HG02973 (cell line): ENCODE measurements at regions not wholly inside any gene's neighbourhood (a gene's known extent, or its start where the extent isn't known, plus 50 kb on each side); places are given as distances from the start of the nearest gene placed in this dataset.

Experiments
- ATAC-seq: cut with Tn5 transposase; IDR thresholded peaks from one replicate; pipeline ENCODE4 v1.9.1; 2021; ENCODE audit warnings: moderate library complexity; ENCODE audit not compliant: unreplicated experiment

DNA sequence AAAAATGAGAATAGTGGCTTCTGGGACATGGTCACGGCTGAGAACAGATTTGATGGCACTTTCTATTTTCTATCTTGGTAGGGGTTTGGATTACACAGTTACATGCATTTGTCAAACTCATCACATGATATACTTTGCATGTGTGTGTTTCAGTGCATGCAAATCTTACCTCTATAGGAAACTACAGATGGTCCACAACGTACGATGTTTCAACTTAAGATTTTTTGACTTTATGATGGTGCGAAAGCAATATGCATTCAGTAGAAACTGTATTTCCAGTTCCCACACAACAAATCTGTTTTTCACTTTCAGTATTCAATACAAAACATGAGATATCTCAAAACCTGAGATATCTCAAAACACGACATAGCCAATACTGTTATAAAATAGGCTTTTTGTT is 231.8 kb upstream of the SPTLC3 start:
- ATAC-seq: no peak

DNA sequence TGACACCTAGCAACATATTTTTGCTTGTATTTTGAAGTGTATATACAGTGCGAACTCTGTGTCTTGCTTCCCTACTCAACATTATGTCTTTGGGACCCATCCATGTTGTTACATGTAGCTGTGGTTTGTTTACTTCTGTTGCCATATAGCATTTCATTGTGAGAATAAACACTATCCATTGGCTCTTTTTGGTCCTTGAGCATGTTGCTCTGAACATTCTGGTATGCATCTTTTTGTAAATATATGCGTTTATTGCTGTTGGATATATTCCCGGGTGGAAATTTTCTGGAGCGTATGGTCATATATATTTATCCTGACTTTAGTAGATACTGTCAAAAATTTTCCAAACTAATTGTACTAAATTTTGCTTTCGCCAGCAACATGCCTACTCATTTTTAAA is 222.5 kb upstream of the SPTLC3 start:
- ATAC-seq: no peak

DNA sequence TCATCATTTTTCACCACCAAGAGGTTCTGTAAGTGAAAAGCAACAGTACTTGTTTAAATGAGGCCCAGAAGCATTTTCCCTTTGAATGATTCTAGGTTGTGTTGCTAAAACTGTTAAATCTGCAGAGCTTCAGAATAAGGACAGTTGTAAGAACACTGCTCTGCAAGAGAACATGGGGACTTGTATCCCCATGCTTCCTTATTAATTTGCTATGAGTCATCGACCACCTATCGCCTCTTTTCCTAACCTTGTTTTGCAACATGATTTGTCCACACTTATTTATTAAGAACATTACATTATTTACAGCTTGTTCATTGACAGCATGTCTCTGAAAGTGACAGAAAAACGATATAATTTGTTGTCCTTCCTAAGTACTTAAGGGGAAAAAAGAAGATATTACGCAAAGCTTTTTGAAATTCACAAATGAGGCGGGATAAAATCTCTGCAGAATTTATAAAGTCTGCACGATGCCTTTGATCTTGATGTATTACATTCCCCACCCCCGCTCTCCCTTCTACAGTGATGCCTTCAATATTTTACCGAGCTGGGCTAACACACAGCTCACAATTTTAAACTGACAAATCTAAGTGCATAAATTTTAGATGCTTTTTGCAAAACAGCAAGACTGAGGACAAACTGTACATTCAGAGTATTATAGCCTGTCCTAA is 220.0 kb upstream of the SPTLC3 start:
- ATAC-seq: no peak

DNA sequence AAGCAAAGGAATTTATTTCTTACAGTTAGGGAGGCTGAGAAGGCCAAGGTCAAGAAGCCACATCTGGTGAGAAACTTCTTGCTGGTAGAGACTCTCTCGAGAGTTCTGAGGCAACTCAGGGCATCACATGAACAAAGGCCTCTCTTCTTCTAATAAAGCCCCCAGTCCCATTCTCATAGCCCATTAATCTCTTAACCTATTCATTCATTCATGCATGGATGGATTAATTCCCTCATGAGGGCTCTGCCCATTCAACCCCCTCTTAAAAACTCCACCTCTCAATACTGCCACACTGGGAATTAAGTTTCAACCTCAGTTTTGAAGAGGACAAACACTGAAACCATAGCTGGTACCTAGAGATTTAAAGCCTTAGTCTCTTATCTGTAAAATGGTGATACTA is 217.9 kb upstream of the SPTLC3 start:
- no peak for ATAC-seq

DNA sequence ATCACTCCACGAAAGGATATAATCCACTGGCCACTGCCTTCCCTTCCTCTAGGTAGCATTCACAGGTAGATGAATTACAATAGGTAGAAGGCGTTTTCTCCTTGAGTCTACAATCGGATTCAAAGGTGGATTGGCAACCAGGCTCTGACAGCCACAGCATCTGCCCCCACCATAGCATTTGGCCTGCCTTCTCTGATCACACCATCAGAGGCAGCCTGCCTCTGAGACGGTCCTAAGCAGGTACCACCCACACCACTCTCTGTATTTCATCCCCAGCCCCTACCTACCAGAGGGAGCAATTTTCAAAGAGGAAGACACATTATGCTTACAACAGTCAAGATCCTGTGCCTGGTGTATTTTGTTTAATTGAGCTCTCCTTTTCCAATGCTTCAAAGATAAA is 210.5 kb upstream of the SPTLC3 start:
- no peak for ATAC-seq

DNA sequence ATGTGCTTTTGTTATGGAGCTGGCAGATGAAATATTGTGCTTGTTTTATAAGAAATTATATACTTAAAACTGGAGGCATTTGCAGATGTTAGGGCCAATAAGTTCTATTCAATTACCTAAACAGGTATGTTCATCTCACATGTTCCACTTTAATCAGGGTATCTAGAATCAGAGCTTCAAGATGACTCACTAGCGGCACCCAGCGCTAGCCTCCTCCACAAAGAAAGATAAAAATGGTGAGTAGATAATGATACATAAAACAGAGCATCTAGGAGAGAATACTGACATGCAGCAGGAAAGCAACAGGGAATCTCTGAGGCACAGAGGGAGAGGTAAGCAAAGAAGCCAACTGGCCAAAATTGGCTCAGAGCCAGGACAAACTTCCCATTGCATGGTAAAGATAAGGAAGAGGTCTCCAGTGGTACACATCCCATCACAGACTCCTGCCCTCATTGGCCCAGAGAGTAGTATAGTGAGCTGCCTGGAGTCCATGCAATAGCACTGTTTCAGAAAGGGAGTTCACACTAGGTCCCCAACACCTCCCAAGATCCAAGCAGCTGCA is 200.7 kb upstream of the SPTLC3 start:
- no peak for ATAC-seq

DNA sequence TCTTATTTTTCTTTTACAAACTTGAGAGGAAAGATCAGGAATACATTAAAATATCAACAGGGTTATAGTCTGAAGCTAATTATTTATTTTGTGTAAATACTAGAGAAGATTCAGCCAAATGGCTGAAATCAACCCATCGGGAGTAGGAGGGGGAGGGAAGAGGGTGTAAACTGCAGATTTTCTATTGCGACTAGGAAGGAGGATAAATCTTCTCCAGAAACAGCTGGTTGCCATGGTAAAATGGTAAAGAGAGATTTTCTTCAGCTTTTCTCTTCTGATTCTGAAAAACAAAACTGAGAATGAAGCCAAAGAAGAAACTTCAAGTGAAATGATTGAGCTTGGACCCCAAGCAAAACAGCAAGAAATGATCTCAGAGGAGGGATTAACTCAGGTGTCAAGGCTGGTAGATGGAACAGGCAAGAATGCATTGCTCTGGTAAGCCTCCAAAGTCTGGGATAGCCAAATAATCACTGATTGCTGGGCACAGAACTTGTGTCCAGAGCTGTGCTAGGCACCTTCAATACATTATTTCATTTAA is 193.5 kb upstream of the SPTLC3 start:
- no peak for ATAC-seq

DNA sequence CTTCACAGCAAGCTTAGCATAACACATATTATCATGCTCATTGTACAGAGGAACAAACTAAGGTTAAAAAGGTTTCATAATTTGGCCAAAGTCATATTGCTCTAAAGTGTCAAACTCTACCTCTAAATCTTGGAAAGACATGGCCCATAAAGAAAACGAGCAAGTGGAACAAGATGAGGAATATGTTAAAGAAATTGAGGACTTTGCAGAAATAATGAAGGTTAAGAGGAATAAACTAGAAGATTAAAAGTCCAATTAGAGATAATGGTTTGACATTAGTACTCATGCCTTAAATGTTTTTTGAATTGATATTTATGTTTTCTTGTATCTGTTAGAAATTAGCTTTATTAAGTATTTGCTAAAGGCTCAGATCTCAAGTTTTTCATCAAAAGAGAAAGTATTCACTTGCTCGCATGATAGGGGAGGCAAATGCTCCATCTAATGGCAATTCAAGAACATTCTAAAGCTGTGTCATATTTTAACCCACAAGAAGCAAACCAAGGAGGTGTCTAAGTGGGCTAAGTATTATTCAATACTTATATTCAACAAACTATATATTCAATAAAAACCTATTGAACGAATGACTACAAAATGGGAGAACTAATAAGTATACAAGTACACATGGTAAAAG is 192.9 kb upstream of the SPTLC3 start:
- no peak for ATAC-seq

DNA sequence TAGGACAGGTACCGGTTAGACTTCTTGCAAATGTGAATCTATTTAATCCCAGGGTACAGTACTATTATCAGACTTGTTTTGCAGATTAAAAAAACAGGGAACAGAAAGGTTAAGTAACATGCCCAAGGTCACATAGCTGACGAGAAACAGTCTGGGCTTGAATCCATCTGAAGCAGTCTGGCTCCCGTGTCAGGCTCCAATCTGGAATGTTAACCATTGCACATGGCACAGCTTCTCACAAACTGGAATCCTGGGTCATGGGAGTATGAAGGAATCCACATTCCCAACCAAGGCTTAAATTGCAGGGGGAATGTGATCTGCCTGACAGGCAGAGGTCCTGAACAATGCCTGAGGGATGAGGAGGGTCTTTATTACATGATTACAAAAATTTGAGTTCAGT is 187.5 kb upstream of the SPTLC3 start:
- ATAC-seq: no peak

DNA sequence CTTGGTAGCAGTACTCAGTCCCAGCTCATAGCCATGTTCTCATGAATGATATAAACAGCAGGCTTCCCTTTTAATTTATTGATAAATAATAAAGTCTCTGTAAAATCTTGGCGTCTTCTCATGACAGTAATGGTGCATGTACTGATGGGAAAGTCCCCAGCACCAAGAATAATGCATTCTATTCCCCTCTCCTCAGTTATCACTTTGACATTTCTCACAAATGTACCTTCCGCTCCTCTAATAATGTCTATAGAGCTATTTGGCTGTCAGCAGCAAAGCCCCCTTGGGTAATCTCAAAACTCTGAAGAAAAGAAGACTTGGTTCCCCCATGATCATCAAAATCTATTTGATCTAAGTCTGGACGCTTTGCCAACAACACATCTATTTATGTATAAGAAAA is 185.0 kb upstream of the SPTLC3 start:
- no peak for ATAC-seq

DNA sequence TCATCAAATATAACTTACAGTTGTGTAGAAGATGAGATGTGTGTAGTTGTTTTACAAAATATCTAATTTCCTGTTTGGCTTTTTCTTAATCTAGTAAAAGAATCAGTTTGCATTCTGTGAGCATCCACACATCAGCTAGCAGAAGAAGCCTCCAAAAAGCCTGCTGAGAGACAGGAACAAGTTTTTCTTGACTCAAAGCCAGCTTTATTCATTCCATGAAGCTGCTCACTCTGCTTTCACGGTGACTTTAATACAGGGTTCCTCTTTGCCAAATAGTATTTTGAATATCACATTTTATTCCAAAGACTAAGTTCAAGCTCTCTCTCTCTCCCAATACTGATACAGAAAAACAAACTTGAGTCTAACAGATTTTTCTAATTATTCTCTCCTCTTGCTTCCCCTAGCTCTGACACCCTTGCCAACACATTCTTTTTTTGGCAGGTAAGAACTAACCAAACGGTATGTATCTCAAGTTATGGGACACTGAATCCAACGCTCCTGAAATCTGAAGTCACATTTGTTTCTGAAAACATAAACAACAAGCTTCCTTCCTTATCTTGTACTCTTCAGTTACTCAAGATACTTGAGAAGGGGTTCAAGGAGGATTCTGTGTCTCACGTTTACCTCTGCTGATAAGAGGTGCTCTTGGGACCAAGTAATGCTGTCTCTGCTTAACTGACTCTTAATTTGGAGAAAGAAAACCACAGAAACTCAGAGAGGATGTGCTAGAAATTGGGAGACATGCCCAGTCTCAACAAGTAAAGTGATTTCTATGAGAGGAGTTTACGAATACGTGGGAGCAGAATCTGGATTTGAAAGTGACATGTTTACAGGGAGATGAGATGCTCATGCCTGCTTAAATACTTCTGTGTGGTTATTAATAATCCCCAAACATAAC is 184.2 kb upstream of the SPTLC3 start:
- no peak for ATAC-seq

DNA sequence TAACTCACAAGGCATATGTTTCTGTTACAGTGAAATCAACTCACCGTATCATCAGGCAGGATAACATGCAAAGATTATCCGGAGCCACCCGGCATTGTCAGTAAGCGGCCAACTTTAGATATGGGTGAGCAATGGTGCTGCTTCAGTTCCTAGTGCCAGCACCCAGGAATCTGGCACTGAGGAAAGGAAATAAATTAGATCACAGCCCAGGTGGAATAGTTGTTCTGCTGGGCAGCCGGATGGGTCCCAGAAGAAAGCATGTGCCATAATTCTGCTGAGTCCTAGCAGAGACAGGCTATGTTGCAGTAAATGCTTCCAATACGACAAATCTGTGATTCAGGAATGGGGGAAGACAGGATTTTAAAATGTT is 183.6 kb upstream of the SPTLC3 start:
- no peak for ATAC-seq

DNA sequence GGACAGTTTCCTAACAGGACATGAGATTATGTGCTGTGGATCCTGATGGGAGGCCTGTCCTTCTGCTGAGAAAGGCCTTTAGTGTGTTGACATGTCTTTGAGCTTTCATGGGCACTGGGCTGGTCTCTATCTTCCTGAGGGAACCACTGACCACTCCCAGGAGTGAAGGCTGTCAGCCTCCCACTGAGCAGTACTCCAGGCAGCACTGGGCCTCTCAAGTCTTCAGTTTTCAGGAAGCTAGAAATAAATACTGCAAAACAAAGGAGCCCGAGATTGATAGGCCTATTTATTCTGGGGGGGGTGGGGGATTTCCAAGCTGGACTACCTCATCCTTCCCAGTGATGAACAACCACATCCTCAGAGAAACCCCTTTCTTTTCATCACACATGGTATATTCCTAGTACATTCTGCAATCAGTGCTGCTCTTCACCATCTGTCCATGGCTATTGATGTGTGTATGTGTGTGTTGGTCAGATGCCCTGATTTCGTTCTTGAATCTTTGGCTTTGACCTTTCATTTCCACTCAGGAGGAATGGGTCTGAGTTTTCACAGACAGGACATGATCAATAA is 180.9 kb upstream of the SPTLC3 start:
- no peak for ATAC-seq

DNA sequence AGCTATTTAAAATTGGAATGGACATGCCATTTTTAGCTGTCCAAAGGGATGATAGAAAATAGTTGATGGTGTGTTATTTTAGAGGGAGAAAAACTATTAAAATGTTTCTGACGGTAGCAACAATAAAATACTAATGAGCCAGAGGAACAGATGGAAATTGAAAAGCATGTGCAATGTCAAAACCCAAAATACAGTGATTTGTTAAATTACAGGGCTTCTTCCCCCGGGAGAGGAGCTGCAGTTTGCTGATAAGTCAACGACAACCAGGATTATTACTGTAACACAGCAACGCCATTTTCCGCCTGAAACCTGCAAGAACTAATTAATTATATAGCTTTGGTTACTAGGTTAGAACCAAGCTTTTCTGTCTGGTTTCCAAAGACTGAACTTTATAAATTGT is 179.6 kb upstream of the SPTLC3 start:
- ATAC-seq: no peak

DNA sequence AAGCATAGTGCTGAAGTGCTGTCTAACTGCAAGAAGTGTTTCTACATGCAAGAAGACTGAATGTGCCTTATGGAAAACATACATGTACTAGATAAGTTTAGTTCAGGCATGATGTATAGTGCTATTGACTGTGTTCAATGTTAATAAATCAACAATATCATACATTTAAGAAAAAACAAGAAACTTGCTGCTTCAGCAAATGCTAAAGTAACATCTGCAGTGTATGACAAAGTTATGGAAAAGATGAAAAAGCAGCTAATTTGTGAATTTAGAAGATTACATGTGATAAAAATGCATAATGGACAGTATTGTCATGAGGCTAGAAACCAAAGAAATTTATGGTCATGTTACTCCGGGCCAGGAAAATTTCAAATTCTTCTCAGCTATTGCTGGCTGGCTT is 174.9 kb upstream of the SPTLC3 start:
- ATAC-seq: no peak

DNA sequence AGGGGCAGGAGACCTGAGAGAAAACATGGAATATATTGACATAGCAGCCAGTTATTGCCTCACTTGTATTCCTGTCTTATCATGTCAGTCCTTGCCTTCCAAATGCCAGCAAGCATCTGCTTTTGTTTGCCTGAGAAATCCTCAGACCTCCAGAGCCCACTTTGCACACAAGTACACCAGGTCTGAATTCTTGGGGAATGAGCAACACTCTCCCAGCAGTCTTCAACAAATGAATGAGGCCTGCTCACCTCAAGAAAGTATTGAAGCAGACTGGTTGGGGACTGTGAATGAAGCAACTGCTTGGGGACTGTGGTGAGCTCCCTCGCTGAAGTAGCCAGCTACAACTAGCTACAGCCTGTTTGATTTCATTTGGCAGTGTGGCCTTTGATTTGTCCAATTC is 172.8 kb upstream of the SPTLC3 start:
- no peak for ATAC-seq

DNA sequence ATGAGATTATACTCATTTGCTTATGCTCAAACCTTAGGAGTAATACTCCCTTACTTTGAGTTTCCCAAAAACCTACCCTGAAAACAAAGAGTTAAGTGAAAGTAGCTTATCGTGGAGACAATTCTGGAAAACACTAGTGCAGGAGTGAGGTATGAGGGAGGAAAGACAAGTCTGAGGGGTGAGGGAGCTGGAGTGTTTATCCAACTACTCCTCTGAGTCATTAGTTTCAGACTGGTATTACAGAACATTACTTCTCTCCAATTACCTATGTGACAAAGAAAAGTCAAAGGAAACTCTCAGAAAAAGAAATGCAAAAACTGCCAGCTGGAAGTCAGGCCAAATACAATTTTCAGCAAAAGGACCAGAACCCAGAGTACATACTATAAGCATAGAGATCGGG is 171.1 kb upstream of the SPTLC3 start:
- ATAC-seq: no peak

DNA sequence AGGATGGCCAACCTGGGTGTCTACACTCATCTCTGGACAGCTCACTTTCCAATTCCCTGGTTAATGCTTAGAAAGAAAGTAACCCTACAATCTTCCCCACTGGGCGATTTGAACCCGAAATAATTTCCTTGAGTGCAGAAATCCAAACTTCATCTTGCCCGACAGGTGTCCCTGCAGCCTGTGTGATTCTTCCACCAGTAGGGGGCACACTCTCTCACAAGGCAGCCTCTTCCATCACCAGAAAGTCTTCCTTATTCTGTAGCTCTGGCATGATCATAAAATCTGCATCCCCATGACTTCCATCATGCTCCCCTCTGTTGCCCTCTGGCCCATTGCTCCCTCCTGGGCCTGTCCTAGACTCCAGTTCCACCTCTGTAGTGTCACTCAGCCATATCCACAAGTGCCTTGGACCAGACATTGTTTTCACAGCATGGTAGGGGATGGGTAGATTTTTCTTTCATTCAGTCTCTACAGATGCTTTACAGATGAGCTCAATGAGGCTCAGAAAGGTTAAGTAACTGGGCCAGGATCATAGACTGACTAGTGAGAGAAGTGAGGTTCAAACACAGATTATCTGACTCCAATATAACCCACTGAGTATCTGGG is 170.4 kb upstream of the SPTLC3 start:
- no peak for ATAC-seq

DNA sequence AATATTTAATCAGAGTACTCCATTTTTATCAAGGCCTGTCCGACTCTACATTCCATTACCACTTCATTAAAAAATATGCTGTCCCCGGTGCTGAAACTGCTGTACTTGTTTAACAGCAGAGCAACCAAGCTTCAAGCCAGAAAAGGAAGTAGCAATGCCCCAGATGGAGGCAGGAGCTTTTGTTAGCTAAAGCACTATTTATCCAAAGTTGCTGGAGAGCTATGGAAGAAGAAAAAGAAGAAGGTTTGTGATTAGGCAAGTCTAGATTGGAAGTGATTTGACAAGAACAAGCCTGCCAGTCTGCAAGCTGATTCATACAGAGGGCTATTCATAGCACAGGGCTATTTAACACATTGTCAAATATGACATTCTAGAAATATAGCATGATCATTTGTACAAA is 160.9 kb upstream of the SPTLC3 start:
- no peak for ATAC-seq

DNA sequence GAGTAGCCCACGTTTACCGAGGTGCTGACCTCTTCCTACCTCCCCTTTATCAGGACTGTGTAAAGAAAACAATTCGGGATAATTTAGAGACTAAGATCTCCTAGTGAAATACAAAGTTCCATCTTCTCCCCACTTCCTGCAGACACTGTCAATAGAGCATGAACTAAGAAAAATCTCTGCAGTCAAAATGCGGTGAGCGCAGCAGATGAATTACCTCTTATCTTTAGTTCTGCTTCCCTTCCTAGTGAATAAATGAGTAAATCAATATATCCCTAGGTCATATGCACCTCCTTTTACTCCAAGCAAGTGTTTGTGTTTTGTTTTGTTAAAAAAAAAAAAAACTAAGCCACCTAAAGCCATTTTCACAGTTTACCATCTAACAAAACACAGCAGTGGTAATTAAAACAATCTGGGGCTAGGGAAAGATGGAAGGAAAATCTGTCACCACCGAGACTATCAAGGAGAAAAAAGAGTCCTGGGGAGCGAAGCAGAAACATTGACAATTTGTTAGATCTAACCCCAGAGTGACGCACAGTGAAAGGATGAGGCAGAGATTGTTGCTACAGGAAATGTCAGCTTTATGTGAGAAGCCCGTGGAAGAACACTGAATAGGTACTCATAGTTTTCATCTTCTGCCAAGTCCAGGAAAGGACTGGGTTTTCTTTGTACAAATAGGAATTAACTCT is 159.4 kb upstream of the SPTLC3 start:
- ATAC-seq: no peak
